ENCODE measurements at regions not wholly inside any gene's neighbourhood (a gene's known extent, or its start where the extent isn't known, plus 50 kb on each side); places are given as distances from the start of the nearest gene placed in this dataset.

- CTCF ChIA-PET, result no interaction called here
- H3K27me3 Mint-ChIP-seq (ENCODE audit: insufficient read depth, unreplicated experiment), result peaks cover 3% of the 10 kb centered on the region
Measured at GRCh38 chrX:22944945-22945344, 54.8 kb upstream of the DDX53 start.

More at GRCh38 chrX:22944945-22945344, 54.8 kb upstream of the DDX53 start:
- Histone ChIP-seq H3K27me3 (replicated peaks; ENCODE audit: control insufficient read depth, insufficient read depth, low read length) (no peaks in the 10 kb centered on the region), H3K4me3 (ENCODE audit: low read depth, low read length) (no peak overlapping the region), H3K9me3 (no peaks in the 10 kb centered on the region), H3K4me1 (no peaks in the 10 kb centered on the region), H3K36me3 (ENCODE audit: control insufficient read depth, insufficient read depth, low read length) (no peaks in the 10 kb centered on the region)
- Mint-ChIP-seq H3K9me3 (ENCODE audit: unreplicated experiment) (no peaks in the 10 kb centered on the region), H3K4me3 (ENCODE audit: unreplicated experiment) (no peak overlapping the region), H3K36me3 (ENCODE audit: insufficient read depth, unreplicated experiment) (no peaks in the 10 kb centered on the region), H3K4me1 (ENCODE audit: low read depth, unreplicated experiment) (no peaks in the 10 kb centered on the region), H3K27ac (ENCODE audit: unreplicated experiment) (no peak overlapping the region)
- intact Hi-C loops (cut with micrococcal nuclease; ENCODE audit: unreplicated experiment), result no loop called here
- DNase-seq, result no peak
- POLR2A ChIA-PET, result no interaction called here
- BruUV-seq (replicated peaks), result no TSS peak
- TF ChIP-seq CTCF (IDR thresholded peaks at IDR 0.05; ENCODE audit: insufficient read depth in 1 of 2, low read depth in 1 of 2, low read length in 1 of 2, severe bottlenecking in 1 of 2, unreplicated experiment in 1 of 2), result no peak

Data from Caco-2 (cell line).